HL-60 (cell line): ENCODE measurements at regions not wholly inside any gene's neighbourhood (a gene's known extent, or its start where the extent isn't known, plus 50 kb on each side); places are given as distances from the start of the nearest gene placed in this dataset.

Experiments
- DNase-seq, 2 experiments: peaks; one replicate each; pipeline ENCODE4 v3.0.0-alpha.2; 2010 to 2020; ENCODE audit warnings: low read depth in 1 of 2, low spot score in 1 of 2
- H3K27ac ChIP-seq: fragments of 250-450 bp; sonication (Bioruptor Pico); replicated peaks from 2 replicates; pipeline ENCODE4 v1.5.1; 2020; ENCODE audit warnings: mild to moderate bottlenecking, moderate library complexity
- H3K27me3 ChIP-seq: fragments of 250-450 bp; sonication (Bioruptor Pico); 2 replicates; pipeline ENCODE4 v1.5.1; 2021; ENCODE audit warnings: mild to moderate bottlenecking, moderate library complexity; ENCODE audit not compliant: insufficient read depth, poor library complexity, severe bottlenecking
- H3K4me3 ChIP-seq: replicated peaks from 2 replicates; pipeline ENCODE4 v1.5.1; 2011; ENCODE audit warnings: mild to moderate bottlenecking, control low read depth, low read length; ENCODE audit not compliant: insufficient read depth
- CTCF ChIP-seq: IDR thresholded peaks from one replicate; pipeline ENCODE4 v1.5.1; 2011; ENCODE audit warnings: low read length, control low read depth, inconsistent platforms; ENCODE audit not compliant: insufficient read depth
- GABPA ChIP-seq: IDR thresholded peaks from 2 replicates; pipeline ENCODE4 v1.6.1; 2012; ENCODE audit warnings: low read depth
- POLR2AphosphoS5 ChIP-seq: IDR thresholded peaks from 2 replicates; pipeline ENCODE4 v1.6.1; 2012; ENCODE audit warnings: low read depth
- REST ChIP-seq: IDR thresholded peaks from 2 replicates; pipeline ENCODE4 v1.6.1; 2012; ENCODE audit warnings: low read depth; ENCODE audit not compliant: insufficient replicate concordance
- SPI1 ChIP-seq: IDR thresholded peaks from 2 replicates; pipeline ENCODE4 v1.6.1; 2012; ENCODE audit warnings: low read depth, mild to moderate bottlenecking, borderline replicate concordance

- TF ChIP-seq SPI1 (no peak), REST (no peak), POLR2AphosphoS5 (no peak), GABPA (no peak), CTCF (no peak)
- no peak overlapping the region for H3K4me3 ChIP-seq
- DNase-seq, result no peak
- peaks cover 2% of the 10 kb centered on the region for H3K27me3 ChIP-seq
- no peak overlapping the region for H3K27ac ChIP-seq
These were observed 175.6 kb upstream of the SKOR2 start for GRCh38 chr18:47427072-47427471.

GRCh38 chr18:47425365-47425764 is 173.9 kb upstream of the SKOR2 start:
- Histone ChIP-seq H3K4me3 (no peak overlapping the region), H3K27ac (no peak overlapping the region), H3K27me3 (peaks cover 4% of the 10 kb centered on the region)
- no peak for DNase-seq
- TF ChIP-seq REST, result no peak
- TF ChIP-seq GABPA, result no peak
- TF ChIP-seq SPI1, result no peak
- TF ChIP-seq POLR2AphosphoS5, result no peak
- no peak for TF ChIP-seq CTCF

- H3K27ac ChIP-seq, result no peak overlapping the region
- H3K4me3 ChIP-seq, result no peak overlapping the region
- peaks cover 5% of the 10 kb centered on the region for H3K27me3 ChIP-seq
- DNase-seq, result no peak
- TF ChIP-seq CTCF, result no peak
- no peak for TF ChIP-seq SPI1
- no peak for TF ChIP-seq REST
- TF ChIP-seq GABPA, result no peak
- TF ChIP-seq POLR2AphosphoS5, result no peak
These were observed 171.1 kb upstream of the SKOR2 start for GRCh38 chr18:47422524-47422923.
